NCI-H1105 treated with DMSO at 0.1 percent for 48 hours (cell line): ENCODE measurements at regions not wholly inside any gene's neighbourhood (a gene's known extent, or its start where the extent isn't known, plus 50 kb on each side); places are given as distances from the start of the nearest gene placed in this dataset.
"Not testable (repeated sequence)": the region's sequence is repeated elsewhere in the genome, so short reads cannot be mapped to it uniquely, and the experiment has no call there.

Experiments
- DNase-seq: peaks from one replicate; lab custom pipeline; 2025; lab: John Stamatoyannopoulos, UW

GRCh38 chr5:58016877-58017276, 443.0 kb downstream of the PLK2 start:
- no peak for DNase-seq

- no peak for DNase-seq
These were observed 443.5 kb downstream of the PLK2 start for GRCh38 chr5:58016358-58016757.

- no peak for DNase-seq
These were observed 444.7 kb downstream of the PLK2 start for GRCh38 chr5:58015175-58015574.

GRCh38 chr5:58013542-58014258, 446.2 kb downstream of the PLK2 start:
- no peak for DNase-seq

- no peak for DNase-seq
These were observed 447.0 kb downstream of the PLK2 start for GRCh38 chr5:58012801-58013315.

- no peak for DNase-seq
These were observed 447.8 kb downstream of the PLK2 start for GRCh38 chr5:58012102-58012501.

GRCh38 chr5:58011301-58011700, 448.6 kb downstream of the PLK2 start:
- no peak for DNase-seq

GRCh38 chr5:58009754-58010153, 450.1 kb downstream of the PLK2 start:
- no peak for DNase-seq

- DNase-seq, result no peak
These were observed 457.6 kb downstream of the PLK2 start for GRCh38 chr5:58002323-58002722.

- DNase-seq, result no peak
These were observed 466.0 kb downstream of the PLK2 start for GRCh38 chr5:57993866-57994265.

- DNase-seq, result no peak
These were observed 470.5 kb downstream of the PLK2 start for GRCh38 chr5:57989378-57989777.

GRCh38 chr5:57988813-57989212, 471.1 kb downstream of the PLK2 start:
- no peak for DNase-seq

GRCh38 chr5:57987552-57987951, 472.3 kb downstream of the PLK2 start:
- DNase-seq, result no peak

GRCh38 chr5:57986761-57987341, 473.0 kb downstream of the PLK2 start:
- DNase-seq, result no peak

GRCh38 chr5:57983426-57983825, 476.5 kb downstream of the PLK2 start:
- DNase-seq, result no peak

GRCh38 chr5:57979671-57980070, 480.2 kb downstream of the PLK2 start:
- DNase-seq, result no peak

- no peak for DNase-seq
These were observed 483.4 kb downstream of the PLK2 start for GRCh38 chr5:57976506-57976905.

GRCh38 chr5:57972099-57972498, 487.8 kb downstream of the PLK2 start:
- not testable (repeated sequence) for DNase-seq

GRCh38 chr5:57960569-57960968, 478.0 kb upstream of the ACTBL2 start:
- DNase-seq, result no peak

- no peak for DNase-seq
These were observed 474.0 kb upstream of the ACTBL2 start for GRCh38 chr5:57956636-57957035.

- no peak for DNase-seq
These were observed 472.9 kb upstream of the ACTBL2 start for GRCh38 chr5:57955511-57955910.

- no peak for DNase-seq
These were observed 471.2 kb upstream of the ACTBL2 start for GRCh38 chr5:57953792-57954191.

GRCh38 chr5:57950616-57951228, 468.1 kb upstream of the ACTBL2 start:
- no peak for DNase-seq
